ENCODE measurements at regions not wholly inside any gene's neighbourhood (a gene's known extent, or its start where the extent isn't known, plus 50 kb on each side); places are given as distances from the start of the nearest gene placed in this dataset.

DNA sequence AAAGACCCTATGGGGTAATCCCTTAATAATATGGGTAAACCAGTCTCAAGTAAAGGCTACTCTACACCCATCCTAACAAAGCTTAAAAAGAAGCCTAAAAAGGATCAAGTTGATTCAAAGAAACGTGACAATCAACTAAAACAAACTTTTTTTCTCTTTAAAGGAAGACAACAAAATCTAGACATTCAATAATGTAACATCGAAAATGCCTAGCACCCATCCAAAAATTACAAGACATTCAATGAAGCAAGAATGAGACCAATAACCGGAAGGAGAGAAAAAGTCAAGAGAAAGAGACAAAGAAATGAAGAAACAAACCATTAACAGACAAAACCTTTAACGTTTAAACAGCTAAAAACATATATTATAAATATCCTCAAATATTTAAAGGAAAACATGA lies 143.8 kb upstream of the VASH1 start:
- TF ChIP-seq CTCF (IDR thresholded peaks at IDR 0.05; ENCODE audit: poor library complexity, severe bottlenecking): no peak
- no peak for TF ChIP-seq TAF1 (IDR thresholded peaks at IDR 0.05; ENCODE audit: low read depth)
- TF ChIP-seq EZH2 (IDR thresholded peaks at IDR 0.05; ENCODE audit: borderline replicate concordance, insufficient read depth, low read length, poor library complexity, severe bottlenecking): no peak
- TF ChIP-seq POLR2AphosphoS5 (IDR thresholded peaks at IDR 0.05): no peak
- no peak for TF ChIP-seq EP300 (conservative IDR thresholded peaks at IDR 0.05; ENCODE audit: poor library complexity, severe bottlenecking)
- no peak for TF ChIP-seq MXI1 (conservative IDR thresholded peaks at IDR 0.05; ENCODE audit: poor library complexity, severe bottlenecking)
- no peak for TF ChIP-seq REST (IDR thresholded peaks at IDR 0.05; ENCODE audit: borderline replicate concordance)
- TF ChIP-seq SMC3 (conservative IDR thresholded peaks at IDR 0.05; ENCODE audit: poor library complexity): no peak

Measured in neural cell (in vitro differentiated cells).